ENCODE measurements at regions not wholly inside any gene's neighbourhood (a gene's known extent, or its start where the extent isn't known, plus 50 kb on each side); places are given as distances from the start of the nearest gene placed in this dataset.

DNA sequence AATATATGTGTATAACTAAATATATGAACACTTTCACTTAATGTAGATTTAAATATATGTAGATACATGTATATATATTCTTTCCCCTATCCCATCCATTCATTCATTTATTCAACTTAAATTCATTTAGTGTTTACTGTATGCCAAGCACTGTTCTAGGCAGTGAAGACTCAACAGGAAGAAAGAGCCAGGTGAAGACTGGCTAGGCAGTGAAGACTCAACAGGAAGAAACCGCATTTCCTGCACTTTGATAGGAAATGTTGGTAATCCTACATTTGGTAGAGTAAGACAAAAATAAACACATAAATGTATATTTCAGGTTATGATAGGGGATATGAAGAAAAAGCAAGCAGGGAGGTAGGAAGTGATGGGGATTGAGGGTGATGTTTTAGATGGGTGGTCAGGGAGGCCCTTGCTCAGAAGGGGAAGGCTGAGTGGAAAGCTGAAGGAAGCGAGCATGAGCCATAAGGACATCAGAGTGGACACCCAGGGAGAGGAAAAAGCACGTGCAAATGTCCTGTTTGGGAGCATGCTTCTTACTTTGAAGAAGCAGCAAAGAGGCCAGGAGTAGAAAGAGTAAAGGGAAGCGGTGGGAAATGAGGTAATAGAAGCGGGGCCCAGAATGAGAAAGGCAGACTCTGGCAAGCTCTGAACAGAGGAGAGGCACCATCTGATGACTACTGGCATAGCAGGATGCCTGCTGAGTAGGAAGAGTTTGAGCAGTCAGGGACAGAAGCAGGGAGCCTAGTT, 227.8 kb upstream of the MAP3K1 start:
- DNase-seq (ENCODE audit: low read depth): no peak

DNA sequence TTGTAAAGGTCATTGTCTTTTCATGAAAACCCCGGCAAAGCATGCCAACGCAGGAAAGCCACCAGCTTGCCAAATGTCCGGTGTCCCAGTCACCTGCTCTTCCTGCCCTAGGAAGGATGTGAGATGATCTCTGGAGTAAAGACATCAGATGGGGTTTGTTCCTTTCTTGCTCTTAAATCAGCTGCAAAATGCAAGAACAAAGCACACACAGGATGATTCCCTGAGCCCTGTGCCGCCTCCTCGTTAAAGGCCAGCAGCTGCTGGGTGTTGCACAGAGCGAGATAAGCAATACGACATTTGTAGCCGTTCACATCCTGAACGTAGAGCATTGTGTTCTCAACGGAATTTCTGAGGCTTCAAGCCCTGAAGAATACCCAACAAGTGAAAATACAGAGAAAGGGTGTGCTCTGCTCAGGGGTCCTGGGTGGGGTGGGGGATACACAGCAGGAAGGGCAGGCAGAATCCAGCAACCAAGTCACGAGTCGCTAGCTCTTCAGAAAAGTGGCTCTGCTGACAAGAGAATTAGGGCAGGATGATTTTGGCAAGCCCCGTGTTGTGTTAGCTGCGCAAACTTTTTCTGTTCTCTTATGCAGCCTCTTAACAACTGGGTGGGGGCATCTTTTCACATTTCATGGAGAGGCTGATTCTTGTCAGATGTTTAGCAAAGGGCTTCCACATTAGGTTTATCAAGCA, 229.2 kb upstream of the MAP3K1 start:
- no peak for DNase-seq (ENCODE audit: low read depth)

DNA sequence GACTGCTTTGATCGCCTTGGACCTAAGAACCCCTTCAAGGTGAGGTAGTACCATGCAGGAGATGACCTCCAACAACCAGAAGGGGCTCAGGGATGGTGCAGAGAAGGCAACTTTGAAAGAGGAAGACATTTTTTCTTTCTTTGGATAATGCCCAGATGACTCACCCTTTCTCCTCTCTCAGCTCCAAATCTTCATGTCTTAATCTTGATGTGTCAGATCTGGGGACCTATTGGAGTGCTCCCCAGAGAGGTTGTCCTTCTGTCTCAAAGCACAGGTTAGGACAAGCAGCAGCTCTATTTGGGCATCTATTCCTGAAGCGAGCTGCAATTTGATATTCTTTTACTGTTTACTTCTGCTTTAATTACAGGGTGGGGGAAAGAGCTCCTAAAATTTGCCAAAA, 229.9 kb upstream of the MAP3K1 start:
- DNase-seq (ENCODE audit: low read depth): no peak

DNA sequence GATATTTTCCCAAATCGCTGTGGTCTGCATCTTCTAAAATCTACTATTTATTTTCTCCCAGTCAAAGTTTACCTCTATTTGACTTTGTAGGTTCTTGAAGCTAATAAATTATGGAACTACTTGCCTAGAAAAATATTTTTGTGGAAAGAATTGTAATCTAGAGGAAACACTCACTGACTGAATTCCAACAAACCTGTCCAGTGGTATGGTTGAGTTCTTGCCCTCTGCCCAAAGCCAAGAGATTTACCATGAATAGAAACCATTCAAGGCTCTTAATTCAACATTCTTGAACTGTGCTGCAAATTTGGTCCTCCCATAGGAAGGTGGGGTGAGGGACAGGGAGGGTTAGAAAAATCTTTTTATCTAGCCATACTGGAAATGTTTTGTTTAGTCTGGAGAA, 233.9 kb upstream of the MAP3K1 start:
- DNase-seq (ENCODE audit: low read depth): no peak

DNA sequence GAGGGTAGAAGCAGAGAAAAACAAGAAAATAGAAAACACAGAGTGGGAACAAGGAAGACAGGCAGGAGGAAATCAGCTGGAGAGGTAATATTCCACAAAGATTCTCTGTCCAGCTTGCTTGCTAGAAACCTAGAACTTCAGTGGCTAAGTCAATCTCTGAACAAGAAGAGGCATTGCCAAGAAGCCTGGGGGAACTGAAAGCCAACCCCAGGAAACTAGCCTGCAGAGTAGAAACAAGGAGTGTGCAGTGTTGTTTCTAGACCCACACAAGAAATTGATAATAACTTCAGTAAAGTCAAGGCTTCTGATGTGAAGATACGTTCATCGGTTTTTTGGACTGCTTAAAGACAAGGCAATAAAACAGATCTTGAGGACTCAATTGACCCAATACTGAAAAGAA, 234.5 kb upstream of the MAP3K1 start:
- no peak for DNase-seq (ENCODE audit: low read depth)

DNA sequence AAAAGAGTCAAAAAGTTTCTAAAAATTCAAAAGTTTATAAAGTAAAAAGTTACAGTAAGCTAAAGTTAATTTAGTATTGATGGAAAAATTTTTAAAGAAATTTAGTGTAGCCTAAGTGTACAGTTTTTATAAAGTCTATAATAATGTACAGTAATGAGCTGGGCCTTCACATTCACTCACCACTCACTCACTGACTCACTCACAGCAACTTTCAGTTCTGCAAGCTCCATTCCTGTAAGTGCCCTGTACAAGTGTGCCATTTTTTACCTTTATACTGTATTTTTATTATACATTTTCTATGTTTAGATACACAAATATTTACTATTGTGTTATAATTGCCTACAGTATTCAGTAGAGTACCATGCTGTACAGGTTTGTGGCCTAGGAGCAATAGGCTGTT, 239.5 kb upstream of the MAP3K1 start:
- DNase-seq (ENCODE audit: low read depth): no peak

DNA sequence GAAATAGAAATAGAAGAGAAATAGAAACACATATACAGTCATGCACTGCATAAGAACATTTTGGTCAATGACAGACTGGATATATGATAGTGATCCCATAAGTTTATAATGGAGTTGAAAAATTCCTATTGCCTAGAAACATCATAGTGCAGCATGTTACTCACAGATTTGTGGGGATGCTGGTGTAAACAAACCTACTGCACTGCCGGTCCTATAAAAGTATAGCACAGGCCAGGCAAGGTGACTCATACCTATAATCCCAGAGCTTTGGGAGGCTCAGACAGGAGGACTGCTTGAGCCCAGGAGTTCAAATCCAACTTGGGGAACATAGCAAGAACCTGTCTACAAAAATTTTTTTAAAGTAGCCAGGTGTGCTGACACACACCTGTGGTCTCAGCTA, 240.6 kb upstream of the MAP3K1 start:
- no peak for DNase-seq (ENCODE audit: low read depth)

GRCh38 chr5:56569566-56569965, 245.8 kb upstream of the MAP3K1 start:
- DNase-seq (ENCODE audit: low read depth): no peak

- no peak for DNase-seq (ENCODE audit: low read depth)
Observed at GRCh38 chr5:56569076-56569475, 246.3 kb upstream of the MAP3K1 start.

GRCh38 chr5:56567278-56567677, 248.1 kb upstream of the MAP3K1 start:
- DNase-seq (ENCODE audit: low read depth): no peak

DNA sequence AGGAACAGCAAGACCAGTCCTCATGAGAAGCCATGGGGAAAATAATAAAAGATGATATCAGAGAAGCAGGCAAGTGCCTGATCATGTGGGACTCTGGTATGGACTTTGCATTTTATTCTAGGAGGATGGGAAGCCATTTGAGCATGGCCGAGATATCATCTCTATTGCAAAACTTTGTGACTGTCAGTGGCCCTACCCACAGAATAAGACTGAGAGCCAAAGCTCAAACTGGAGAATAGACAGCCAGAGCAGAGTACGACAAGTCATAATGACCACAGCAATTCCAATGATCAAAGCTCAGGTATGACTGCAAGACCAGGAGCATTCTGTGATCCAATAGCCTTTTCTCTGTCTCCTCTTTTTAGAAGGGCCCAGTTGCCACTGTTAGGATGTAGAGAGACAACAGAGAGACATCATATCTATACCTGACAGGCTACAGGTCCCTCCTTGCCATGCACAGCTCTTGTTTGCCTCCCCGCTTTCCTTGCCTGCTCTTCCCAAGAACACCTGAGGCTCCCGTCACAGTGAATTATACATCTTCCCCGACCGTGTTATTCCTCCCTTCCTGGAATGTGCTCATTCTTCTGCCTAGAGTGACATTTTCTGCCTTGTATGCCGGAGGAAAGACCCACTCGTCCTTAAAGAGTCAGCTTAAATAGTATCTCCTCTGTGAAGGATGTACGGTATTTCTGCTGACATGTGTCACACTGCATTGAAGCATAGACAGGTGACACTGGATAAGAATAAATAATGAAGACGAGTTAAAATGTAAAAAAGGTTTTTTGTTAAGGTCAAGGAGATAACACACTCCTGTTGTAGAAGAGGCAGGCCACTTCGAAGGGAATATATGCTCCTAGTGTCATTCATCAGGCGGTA, 248.7 kb upstream of the MAP3K1 start:
- no peak for DNase-seq (ENCODE audit: low read depth)

DNA sequence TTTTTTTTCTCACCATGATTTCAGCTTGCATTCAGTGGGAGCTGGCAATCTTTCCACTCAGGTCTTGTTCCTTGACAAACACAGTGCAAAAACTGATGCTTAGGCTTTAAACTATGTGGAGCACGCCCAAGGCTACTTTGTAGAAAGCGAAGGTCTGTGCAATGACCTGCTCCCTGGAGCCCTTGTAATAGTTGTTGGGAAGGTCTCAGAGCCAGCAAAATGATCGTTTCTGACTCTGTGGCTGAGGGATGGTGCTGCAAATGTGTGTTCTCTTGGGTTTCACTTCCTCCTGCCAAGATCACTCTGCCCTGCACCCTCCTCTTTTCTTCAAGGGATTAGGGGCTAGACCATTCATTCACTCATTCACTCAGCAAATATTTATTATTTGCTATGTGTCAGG, 249.7 kb upstream of the MAP3K1 start:
- no peak for DNase-seq (ENCODE audit: low read depth)

DNA sequence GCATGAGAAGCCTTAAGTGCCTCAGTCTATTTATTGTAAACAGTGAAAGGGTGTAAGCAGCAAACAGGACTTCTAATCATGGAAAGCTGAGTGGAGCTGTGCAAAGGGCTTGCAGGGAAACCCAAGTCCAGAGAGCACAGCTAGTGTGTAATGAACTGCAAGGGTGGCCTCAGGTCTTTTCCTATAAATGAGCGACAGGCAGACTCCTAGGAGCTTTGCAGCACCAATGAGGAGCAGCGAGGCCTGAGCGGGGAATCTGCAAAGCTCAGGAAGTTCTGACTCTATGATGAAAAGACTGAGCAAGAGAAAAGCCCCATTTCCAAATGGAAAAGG, 250.1 kb upstream of the MAP3K1 start:
- no peak for DNase-seq (ENCODE audit: low read depth)

- no peak for DNase-seq (ENCODE audit: low read depth)
Observed at GRCh38 chr5:56564541-56565282, 250.6 kb upstream of the MAP3K1 start.

GRCh38 chr5:56561455-56561854, 253.9 kb upstream of the MAP3K1 start:
- no peak for DNase-seq (ENCODE audit: low read depth)

DNA sequence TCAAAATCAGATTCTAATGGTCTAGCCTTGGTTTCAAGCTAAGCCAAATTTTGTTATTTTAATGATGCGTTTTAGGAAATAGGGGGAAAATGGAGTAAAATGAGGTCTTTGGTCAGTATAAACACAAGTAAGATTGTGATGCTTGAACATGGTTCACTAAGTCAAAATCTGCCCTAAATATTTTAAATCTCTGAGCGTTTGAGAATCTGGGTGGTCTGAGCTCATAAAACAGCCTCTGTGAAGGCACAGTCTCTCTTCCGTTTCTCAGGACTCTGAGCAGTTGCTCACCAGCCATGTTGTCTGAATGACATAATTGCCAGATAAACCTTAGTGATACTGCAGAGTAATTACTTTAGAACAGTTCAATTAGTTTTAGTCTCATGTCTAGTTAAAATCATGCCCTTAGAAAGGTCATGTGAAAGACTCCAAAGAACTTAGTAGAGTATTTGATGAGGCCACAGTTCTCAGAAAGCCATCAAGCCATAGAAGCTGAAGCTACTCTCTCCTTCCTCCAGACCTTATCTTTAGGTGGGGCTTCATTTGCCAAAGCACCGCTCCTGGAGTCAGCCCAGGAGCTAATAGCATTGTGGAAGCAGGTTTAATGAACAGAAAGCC, 257.1 kb upstream of the MAP3K1 start:
- DNase-seq (ENCODE audit: low read depth): no peak

DNA sequence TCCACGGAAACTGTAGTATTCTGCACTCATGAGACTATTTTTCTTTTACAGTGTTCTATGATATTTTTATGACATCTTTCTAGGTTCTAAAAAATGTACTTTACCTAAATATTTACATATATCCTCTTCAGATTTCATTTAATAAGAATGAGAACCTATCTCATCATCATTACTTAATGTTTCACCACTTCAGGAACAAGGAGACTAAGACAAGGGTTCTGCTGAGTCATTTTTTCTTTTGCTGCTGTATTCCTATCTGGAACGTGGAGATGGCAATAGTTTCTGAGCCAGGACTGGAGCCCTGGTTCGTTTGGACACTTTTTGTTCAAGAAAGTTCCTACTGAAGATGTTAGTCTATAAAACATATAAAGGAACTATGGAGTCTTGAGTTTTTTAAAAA, 258.2 kb upstream of the MAP3K1 start:
- DNase-seq (ENCODE audit: low read depth): no peak

DNA sequence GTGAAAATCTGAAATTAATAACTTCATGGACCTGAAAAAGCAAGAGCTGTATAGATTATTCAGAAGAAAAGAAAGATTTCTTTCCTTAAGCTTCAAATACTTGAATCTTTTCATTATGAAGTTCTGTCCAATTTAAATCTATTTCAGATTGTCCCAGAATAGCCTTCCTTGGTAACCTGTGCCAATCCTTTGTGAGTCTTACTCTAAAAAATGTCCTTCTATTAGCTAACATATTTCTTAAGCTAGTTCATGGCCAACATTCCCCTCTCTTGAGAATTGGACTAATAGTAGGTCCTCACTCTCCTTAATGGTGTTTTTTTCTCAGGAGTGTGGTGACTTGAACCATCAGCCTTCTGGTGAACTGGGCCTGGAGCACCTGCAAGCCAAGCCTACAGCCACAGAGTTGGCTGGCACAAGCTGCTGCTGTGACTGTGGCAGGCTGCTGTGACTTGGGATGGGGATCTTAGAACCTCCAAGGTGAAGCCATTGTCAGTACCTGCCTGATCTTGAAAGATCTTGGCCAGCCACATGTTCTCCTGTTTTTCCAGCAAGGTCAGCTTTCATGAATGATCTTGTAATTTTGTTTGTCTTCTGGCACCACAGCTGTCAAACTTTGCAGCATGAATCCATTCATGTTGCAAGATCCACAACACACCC, 262.6 kb upstream of the MAP3K1 start:
- no peak for DNase-seq (ENCODE audit: low read depth)

- DNase-seq (ENCODE audit: low read depth): no peak
Observed at GRCh38 chr5:56550227-56550626, 265.1 kb upstream of the MAP3K1 start.

- DNase-seq (ENCODE audit: low read depth): no peak
Observed at GRCh38 chr5:56549096-56549886, 266.1 kb upstream of the MAP3K1 start.

DNA sequence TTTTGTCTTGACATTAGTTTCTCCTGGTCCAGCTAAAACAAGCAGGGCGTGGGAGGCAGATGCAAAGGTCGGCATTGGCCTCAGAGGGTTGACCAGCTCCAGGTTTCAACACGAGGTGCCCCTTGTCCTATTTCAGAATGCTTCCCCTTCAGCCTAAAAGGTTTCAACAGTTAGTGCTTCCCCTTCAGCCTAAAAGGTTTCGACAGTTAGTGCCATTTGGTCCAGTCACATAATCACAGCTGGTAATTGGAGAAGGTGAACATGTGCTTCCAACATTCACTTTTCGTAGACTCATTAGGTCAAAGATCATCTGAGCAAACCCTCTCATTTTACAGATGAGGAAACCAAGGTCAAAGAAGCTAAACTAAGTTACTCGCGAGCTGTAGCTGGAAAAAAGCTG, 270.3 kb upstream of the MAP3K1 start:
- no peak for DNase-seq (ENCODE audit: low read depth)

Measured in CMK (cell line).